Thymus (tissue), 11 donors: ENCODE measurements at regions not wholly inside any gene's neighbourhood (a gene's known extent, or its start where the extent isn't known, plus 50 kb on each side); places are given as distances from the start of the nearest gene placed in this dataset.

Experiments
- DNase-seq, 9 donors: peaks; one replicate each; pipeline ENCODE4 v3.0.0-alpha.2; 2013; ENCODE audit warnings: low spot score in 9 of 9, low read depth in 6 of 9, missing footprints in 1 of 9
- H3K27ac ChIP-seq, 2 donors: one replicate each; pipeline ENCODE4 v1.5.1; 2013; ENCODE audit warnings: control low read depth in 1 of 2, low read depth in 1 of 2, low read length in 1 of 2, mild to moderate bottlenecking in 1 of 2, moderate library complexity in 1 of 2
- H3K27me3 ChIP-seq, 2 donors: one replicate each; pipeline ENCODE4 v1.5.1; 2013; ENCODE audit warnings: low read length in 1 of 2; ENCODE audit not compliant: control insufficient read depth in 2 of 2, insufficient read depth in 1 of 2
- H3K36me3 ChIP-seq, 2 donors: one replicate each; pipeline ENCODE4 v1.5.1; 2013; ENCODE audit warnings: low read length in 1 of 2, mild to moderate bottlenecking in 1 of 2, moderate library complexity in 1 of 2; ENCODE audit not compliant: control insufficient read depth in 2 of 2, insufficient read depth in 2 of 2
- H3K4me1 ChIP-seq, 2 donors: one replicate each; pipeline ENCODE4 v1.5.1; 2013; ENCODE audit warnings: low read length in 2 of 2; ENCODE audit not compliant: control insufficient read depth in 2 of 2, insufficient read depth in 2 of 2
- H3K4me3 ChIP-seq, 2 donors: one replicate each; pipeline ENCODE4 v1.5.1; 2013; ENCODE audit warnings: low read length in 2 of 2, control low read depth in 1 of 2, mild to moderate bottlenecking in 1 of 2
- H3K9me3 ChIP-seq, 2 donors: one replicate each; pipeline ENCODE4 v1.5.1; 2013; ENCODE audit warnings: low read length in 1 of 2, mild to moderate bottlenecking in 1 of 2; ENCODE audit not compliant: control insufficient read depth in 2 of 2, insufficient read depth in 1 of 2
- WGBS: extraction: QIAGEN DNeasy Blood & Tissue Kit; methylation state at CpG from one replicate; pipeline ENCODE4 v1.1.7; 2013; 5-methylcytosine and 5-hydroxymethylcytosine counted together
- donor health status: healthy.

DNA sequence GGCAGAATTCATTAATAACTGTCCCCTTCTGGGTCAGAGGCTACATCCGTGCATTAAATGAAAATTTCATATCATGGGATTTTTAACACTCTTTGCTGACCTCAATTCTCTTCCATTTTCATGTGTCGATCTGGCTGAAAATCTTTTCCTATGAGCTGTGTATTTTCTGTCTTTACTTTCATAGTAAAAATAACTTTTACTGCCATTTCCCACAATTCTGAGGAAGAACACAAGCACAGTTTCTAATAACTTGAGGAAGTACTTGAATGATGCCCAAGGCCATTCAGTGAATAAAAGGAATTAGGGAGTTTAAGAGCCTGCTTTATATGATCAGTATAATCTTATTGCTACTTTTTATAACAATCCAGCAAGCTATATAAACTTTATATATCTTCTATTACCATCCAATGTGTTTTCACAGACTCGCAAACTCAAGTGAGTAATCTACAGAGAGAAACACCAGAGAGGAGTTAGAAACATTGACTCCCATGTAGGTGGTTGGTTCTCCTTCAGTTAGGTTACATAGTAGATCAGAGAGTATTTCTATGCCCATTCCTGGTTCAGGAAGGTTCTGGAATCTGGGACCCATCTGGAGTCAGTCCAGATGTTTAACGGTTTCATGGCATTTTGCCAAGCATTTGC is 340.0 kb downstream of the FBXO15 start:
- 92% methylated on average over 4 of the region's 4 CpGs for WGBS
- Histone ChIP-seq H3K4me3 (no peak overlapping the region), H3K27ac (no peak overlapping the region), H3K36me3 (no peaks in the 10 kb centered on the region), H3K27me3 (no peaks in the 10 kb centered on the region), H3K4me1 (no peaks in the 10 kb centered on the region), H3K9me3 (no peaks in the 10 kb centered on the region)
- no peak for DNase-seq

DNA sequence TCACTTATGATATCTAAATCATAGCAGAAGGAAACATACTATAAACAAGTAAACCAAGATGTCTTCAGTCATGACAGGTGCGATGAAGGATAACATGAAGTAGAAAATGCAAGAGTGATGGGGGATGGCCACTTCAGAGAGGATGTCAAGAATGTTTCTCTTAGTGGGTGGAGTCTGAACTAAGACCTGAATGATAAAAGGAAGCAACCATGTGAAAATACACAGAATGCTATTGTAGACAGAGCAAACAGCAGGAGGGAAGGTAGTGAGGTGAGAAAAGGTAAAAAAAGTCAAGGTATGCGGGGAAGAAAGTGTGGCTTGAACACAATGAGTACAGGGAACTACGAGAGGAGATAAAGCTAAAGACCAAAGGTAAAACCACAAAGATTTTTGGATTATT is 341.6 kb downstream of the FBXO15 start:
- H3K27ac ChIP-seq = no peak overlapping the region
- no peaks in the 10 kb centered on the region for H3K27me3 ChIP-seq
- H3K4me1 ChIP-seq = no peaks in the 10 kb centered on the region
- H3K4me3 ChIP-seq = no peak overlapping the region
- 96% methylated on average over 3 of the region's 3 CpGs for WGBS
- DNase-seq = no peak
- no peaks in the 10 kb centered on the region for H3K9me3 ChIP-seq
- no peaks in the 10 kb centered on the region for H3K36me3 ChIP-seq

GRCh38 chr18:73797419-73797818 is 350.2 kb downstream of the FBXO15 start:
- 94% methylated on average over 3 of the region's 3 CpGs for WGBS
- Histone ChIP-seq H3K4me1 (no peaks in the 10 kb centered on the region), H3K4me3 (no peak overlapping the region), H3K27ac (no peak overlapping the region), H3K27me3 (no peaks in the 10 kb centered on the region), H3K9me3 (no peaks in the 10 kb centered on the region), H3K36me3 (no peaks in the 10 kb centered on the region)
- no peak for DNase-seq

- no peaks in the 10 kb centered on the region for H3K9me3 ChIP-seq
- H3K27me3 ChIP-seq = no peaks in the 10 kb centered on the region
- 95% methylated on average over 3 of the region's 3 CpGs for WGBS
- no peak overlapping the region for H3K27ac ChIP-seq
- H3K4me1 ChIP-seq = no peaks in the 10 kb centered on the region
- no peak overlapping the region for H3K4me3 ChIP-seq
- DNase-seq = no peak
- H3K36me3 ChIP-seq = no peaks in the 10 kb centered on the region
Observed at GRCh38 chr18:73793386-73793785, 354.2 kb downstream of the FBXO15 start.

GRCh38 chr18:73791081-73791480 is 356.6 kb downstream of the FBXO15 start:
- no peak overlapping the region for H3K27ac ChIP-seq
- H3K27me3 ChIP-seq = no peaks in the 10 kb centered on the region
- WGBS = 92% methylated on average over 4 of the region's 4 CpGs
- H3K36me3 ChIP-seq = no peaks in the 10 kb centered on the region
- no peaks in the 10 kb centered on the region for H3K9me3 ChIP-seq
- H3K4me3 ChIP-seq = no peak overlapping the region
- no peaks in the 10 kb centered on the region for H3K4me1 ChIP-seq
- no peak for DNase-seq

DNA sequence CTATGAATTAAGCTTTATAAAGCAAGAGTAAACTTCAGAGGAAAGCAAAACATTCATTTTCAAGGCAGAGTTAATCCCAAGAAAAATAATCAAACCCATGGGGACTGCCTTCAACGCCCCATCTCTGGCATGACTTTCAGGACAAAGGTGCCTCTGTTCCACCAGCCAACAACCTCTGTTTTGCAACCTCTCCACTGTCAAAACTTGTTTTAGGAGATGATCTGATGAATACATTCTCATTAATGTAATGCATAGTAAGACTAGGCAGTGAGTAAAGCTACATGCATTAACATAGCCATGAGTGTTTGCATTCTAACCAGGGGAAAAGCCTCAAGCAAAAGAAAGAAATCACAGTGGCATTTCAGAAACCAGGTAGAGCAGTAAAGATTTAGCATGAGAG is 357.0 kb downstream of the FBXO15 start:
- Histone ChIP-seq H3K4me1 (no peaks in the 10 kb centered on the region), H3K27me3 (no peaks in the 10 kb centered on the region), H3K4me3 (no peak overlapping the region), H3K9me3 (no peaks in the 10 kb centered on the region), H3K36me3 (no peaks in the 10 kb centered on the region), H3K27ac (no peak overlapping the region)
- no peak for DNase-seq
- WGBS = 95% methylated on average over 1 of the region's 1 CpG

- no peaks in the 10 kb centered on the region for H3K36me3 ChIP-seq
- 98% methylated on average over 5 of the region's 5 CpGs for WGBS
- no peak overlapping the region for H3K4me3 ChIP-seq
- H3K27me3 ChIP-seq = no peaks in the 10 kb centered on the region
- DNase-seq = no peak
- H3K4me1 ChIP-seq = no peaks in the 10 kb centered on the region
- peaks cover 0 to 2% of the 10 kb centered on the region in 2 donors for H3K9me3 ChIP-seq
- no peak overlapping the region for H3K27ac ChIP-seq
Observed at GRCh38 chr18:73787316-73787715, 360.3 kb downstream of the FBXO15 start.

DNA sequence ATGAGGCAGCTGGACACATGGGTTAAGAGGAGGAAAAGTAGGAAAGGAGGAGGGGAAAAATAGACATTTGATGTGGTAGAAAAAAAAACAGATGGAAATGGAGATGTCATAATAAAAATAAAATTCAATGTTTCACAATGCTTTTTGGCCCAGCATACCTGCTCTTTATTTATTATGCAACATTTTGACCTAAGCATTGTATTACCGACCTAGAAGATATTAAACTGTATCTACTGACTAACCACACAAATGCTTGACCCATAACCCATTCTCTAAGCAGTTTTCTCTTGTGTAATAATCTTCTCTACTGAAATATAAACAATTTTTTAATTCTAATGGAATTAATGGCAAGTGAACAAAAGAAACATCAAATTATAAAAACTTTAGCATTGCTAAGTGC is 362.3 kb downstream of the FBXO15 start:
- no peak for DNase-seq
- Histone ChIP-seq H3K36me3 (no peaks in the 10 kb centered on the region), H3K27me3 (no peaks in the 10 kb centered on the region), H3K4me3 (no peak overlapping the region), H3K4me1 (no peaks in the 10 kb centered on the region), H3K27ac (no peak overlapping the region), H3K9me3 (peaks cover 0 to 2% of the 10 kb centered on the region in 2 donors)
- 94% methylated on average over 1 of the region's 1 CpG for WGBS

DNA sequence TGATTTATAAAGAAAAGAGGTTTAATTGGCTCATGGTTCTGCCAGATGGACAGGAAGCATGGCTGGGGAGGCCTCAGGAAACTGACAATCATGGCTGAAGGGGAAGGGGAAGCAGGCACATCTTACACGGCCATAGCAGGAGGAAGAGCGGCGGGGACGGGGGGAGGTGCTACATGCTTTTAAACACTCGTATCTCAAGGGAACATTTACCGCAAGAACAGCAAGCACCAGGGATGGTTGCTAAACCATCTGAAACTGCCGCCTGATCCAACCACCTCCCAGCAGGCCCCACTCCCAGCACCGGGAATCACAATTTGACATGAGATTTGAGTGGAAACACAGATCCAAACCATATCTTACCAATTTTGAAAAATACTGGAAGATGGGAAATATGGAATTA is 362.8 kb downstream of the FBXO15 start:
- Histone ChIP-seq H3K27ac (no peak overlapping the region), H3K4me3 (no peak overlapping the region), H3K9me3 (peaks cover 0 to 2% of the 10 kb centered on the region in 2 donors), H3K4me1 (no peaks in the 10 kb centered on the region), H3K36me3 (no peaks in the 10 kb centered on the region), H3K27me3 (no peaks in the 10 kb centered on the region)
- 86% methylated on average over 8 of the region's 8 CpGs for WGBS
- no peak for DNase-seq

GRCh38 chr18:73782405-73782804 is 365.2 kb downstream of the FBXO15 start:
- DNase-seq = no peak
- Histone ChIP-seq H3K27me3 (no peaks in the 10 kb centered on the region), H3K4me1 (no peaks in the 10 kb centered on the region), H3K9me3 (peaks cover 0 to 2% of the 10 kb centered on the region in 2 donors), H3K27ac (no peak overlapping the region), H3K36me3 (no peaks in the 10 kb centered on the region), H3K4me3 (no peak overlapping the region)
- WGBS = 91% methylated on average over 6 of the region's 6 CpGs
